GM13976 (cell line): ENCODE measurements at regions not wholly inside any gene's neighbourhood (a gene's known extent, or its start where the extent isn't known, plus 50 kb on each side); places are given as distances from the start of the nearest gene placed in this dataset.

Experiments used
- DNase-seq: peaks from one replicate; pipeline ENCODE4 v3.0.0; 2012; ENCODE audit warnings: low spot score
- CTCF ChIP-seq: IDR thresholded peaks from 2 replicates; pipeline ENCODE4 v1.5.1; 2012; ENCODE audit warnings: borderline replicate concordance, mild to moderate bottlenecking; ENCODE audit not compliant: insufficient read depth; ENCODE audit errors: extremely low read depth, missing control alignments, control extremely low read depth
- in situ Hi-C: fragments of 300-500 bp; cut with MboI; formaldehyde crosslinking; loops from one replicate; pipeline ENCODE4 v1.12.0; 2022; ENCODE audit warnings: low sequenced_read_pairs, mixed read lengths, inconsistent platforms; ENCODE audit not compliant: unreplicated experiment

GRCh38 chr5:112064956-112065355 lies 308.0 kb upstream of the NREP start:
- in situ Hi-C loops, result no loop called here
- DNase-seq, result no peak

GRCh38 chr5:112064271-112064701 lies 307.3 kb upstream of the NREP start:
- no peak for DNase-seq
- no peak for TF ChIP-seq CTCF
- in situ Hi-C loops, result no loop called here

More at GRCh38 chr5:112064956-112065355, 308.0 kb upstream of the NREP start:
- TF ChIP-seq CTCF, result no peak

GRCh38 chr5:112063856-112064255 lies 306.9 kb upstream of the NREP start:
- no peak for DNase-seq
- in situ Hi-C loops, result no loop called here
- no peak for TF ChIP-seq CTCF

- DNase-seq, result no peak
- in situ Hi-C loops, result no loop called here
- TF ChIP-seq CTCF, result no peak
Observed at GRCh38 chr5:112063191-112063590, 306.2 kb upstream of the NREP start.

GRCh38 chr5:112062181-112062580 lies 305.2 kb upstream of the NREP start:
- no peak for DNase-seq
- in situ Hi-C loops, result no loop called here
- TF ChIP-seq CTCF, result no peak

GRCh38 chr5:112061666-112062065 lies 304.7 kb upstream of the NREP start:
- in situ Hi-C loops, result no loop called here
- TF ChIP-seq CTCF, result no peak
- no peak for DNase-seq

GRCh38 chr5:112059579-112060135 lies 302.7 kb upstream of the NREP start:
- no peak for TF ChIP-seq CTCF
- DNase-seq, result no peak
- in situ Hi-C loops, result no loop called here
